LNCAP (cell line): ENCODE measurements at regions not wholly inside any gene's neighbourhood (a gene's known extent, or its start where the extent isn't known, plus 50 kb on each side); places are given as distances from the start of the nearest gene placed in this dataset.

Source experiments
- CTCF ChIP-seq: fragments of 450-650 bp; IDR thresholded peaks from 2 replicates; pipeline ENCODE4 v1.5.1; 2017; ENCODE audit warnings: mild to moderate bottlenecking

- no peak for TF ChIP-seq CTCF
Observed at GRCh38 chr2:235302263-235302662, 191.6 kb upstream of the AGAP1 start.

- TF ChIP-seq CTCF: peak; percentile 19; the same call in 1 of the 2 replicates
Observed at GRCh38 chr2:235303499-235304291, 190.1 kb upstream of the AGAP1 start.

- TF ChIP-seq CTCF: no peak
Observed at GRCh38 chr2:235305678-235306077, 188.2 kb upstream of the AGAP1 start.

GRCh38 chr2:235311044-235311443 is 182.8 kb upstream of the AGAP1 start:
- TF ChIP-seq CTCF: no peak

- TF ChIP-seq CTCF: no peak
Observed at GRCh38 chr2:235312571-235312970, 181.3 kb upstream of the AGAP1 start.

GRCh38 chr2:235314371-235314930 is 179.4 kb upstream of the AGAP1 start:
- no peak for TF ChIP-seq CTCF

- TF ChIP-seq CTCF: no peak
Observed at GRCh38 chr2:235319095-235319494, 174.7 kb upstream of the AGAP1 start.
